GM12878 (cell line): ENCODE measurements at regions not wholly inside any gene's neighbourhood (a gene's known extent, or its start where the extent isn't known, plus 50 kb on each side); places are given as distances from the start of the nearest gene placed in this dataset.

Source experiments
- ATAC-seq: fragments of 200-7000 bp; cut with Tn5 transposase; 3 replicates; pipeline ENCODE4 v1.9.1; 2020; ENCODE audit warnings: mild to moderate bottlenecking, moderate library complexity
- BruUV-seq: library from RNA; stranded (reverse); fragments of 400-500 nt; replicated peaks from 2 replicates; lab custom pipeline; 2021; lab: Mats Ljungman, UMichigan
- CTCF ChIA-PET: fragments of 300-600 bp; sonication (Branson Sonifier 250); formaldehyde crosslinking; extraction: SDS; loops from one replicate; lab custom pipeline; 2021; ENCODE audit warnings: inconsistent platforms; lab: Yijun Ruan, JAX
- POLR2A ChIA-PET: fragments of 350-600 bp; formaldehyde crosslinking; extraction: SDS; loops from one replicate; lab custom pipeline; 2021; ENCODE audit warnings: inconsistent platforms; lab: Charles Lee
- RAD21 ChIA-PET: fragments of 300-600 bp; sonication (Branson Sonifier 250); formaldehyde crosslinking; loops from one replicate; lab custom pipeline; 2023; ENCODE audit warnings: antibody characterized with exemption; ENCODE audit not compliant: unreplicated experiment; lab: Charles Lee
- SMC1A ChIA-PET: fragments of 300-600 bp; sonication (Branson Sonifier 250); formaldehyde crosslinking; loops from one replicate; lab custom pipeline; 2023; ENCODE audit not compliant: unreplicated experiment, uncharacterized antibody; lab: Charles Lee
- DNase-seq: peaks from one replicate; pipeline ENCODE4 v3.0.0-alpha.2; 2011; ENCODE audit warnings: low read depth, low spot score
- FAIRE-seq: peaks from 3 replicates; lab custom pipeline; 2011; peaks lifted over from hg19 to GRCh38; lab: Jason Lieb, UNC
- H2AFZ ChIP-seq: 2 replicates; pipeline ENCODE4 v1.6.0; 2011; ENCODE audit warnings: low read depth, low read length, control low read depth; ENCODE audit not compliant: control insufficient read depth
- H3K27ac ChIP-seq: 2 replicates; pipeline ENCODE4 v1.5.1; 2011; ENCODE audit warnings: control low read depth; ENCODE audit not compliant: control insufficient read depth, insufficient read depth
- H3K27me3 ChIP-seq, 2 experiments: replicated peaks in 1 of 2; 2 replicates each; pipeline versions ENCODE4 v1.6.0 to v1.6.1; 2011; ENCODE audit warnings: low read length in 1 of 2; ENCODE audit not compliant: control insufficient read depth in 2 of 2, insufficient read depth in 2 of 2
- H3K36me3 ChIP-seq, 2 experiments: 2 replicates each; pipeline ENCODE4 v1.5.1; 2011; ENCODE audit warnings: low read length in 1 of 2; ENCODE audit not compliant: control insufficient read depth in 2 of 2, insufficient read depth in 2 of 2
- H3K4me1 ChIP-seq: 2 replicates; pipeline ENCODE4 v1.6.1; 2011; ENCODE audit warnings: mild to moderate bottlenecking, low read length, moderate library complexity, mixed read lengths; ENCODE audit not compliant: control insufficient read depth, insufficient read depth
- H3K4me2 ChIP-seq: 2 replicates; pipeline ENCODE4 v1.6.0; 2011; ENCODE audit warnings: control low read depth; ENCODE audit not compliant: control insufficient read depth, insufficient read depth
- H3K4me3 ChIP-seq: fragments of 200-600 bp; sonication (generic); 2 replicates; pipeline ENCODE4 v1.5.1; 2016
- H3K79me2 ChIP-seq: 2 replicates; pipeline ENCODE4 v1.6.0; 2011; ENCODE audit warnings: low read length; ENCODE audit not compliant: control insufficient read depth, insufficient read depth
- H3K9ac ChIP-seq: 2 replicates; pipeline ENCODE4 v1.8.0; 2011; ENCODE audit warnings: low read length, control low read depth, mixed read lengths; ENCODE audit not compliant: control insufficient read depth, insufficient read depth
- H3K9me3 ChIP-seq: replicated peaks from 3 replicates; pipeline ENCODE4 v1.5.1; 2011; ENCODE audit warnings: mild to moderate bottlenecking, low read length; ENCODE audit not compliant: control insufficient read depth, insufficient read depth
- H4K20me1 ChIP-seq: 2 replicates; pipeline ENCODE4 v1.6.0; 2011; ENCODE audit not compliant: control insufficient read depth, insufficient read depth
- BMI1 ChIP-seq: fragments of 450-650 bp; IDR thresholded peaks from 2 replicates; pipeline ENCODE4 v1.6.1; 2016; ENCODE audit warnings: mild to moderate bottlenecking, moderate library complexity, borderline replicate concordance
- CUX1 ChIP-seq: IDR thresholded peaks from 2 replicates; pipeline ENCODE4 v1.6.1; 2012; ENCODE audit warnings: improper control_type of control experiment, low read depth, low read length; ENCODE audit not compliant: insufficient replicate concordance
- PRDM15 ChIP-seq: fragments of 450-650 bp; formaldehyde crosslinking; IDR thresholded peaks from 2 replicates; pipeline ENCODE4 v1.4.0; 2020; ENCODE audit warnings: mild to moderate bottlenecking, moderate library complexity
- RELA ChIP-seq: fragments of 450-650 bp; IDR thresholded peaks from 2 replicates; pipeline ENCODE4 v1.8.0; 2014; ENCODE audit warnings: borderline replicate concordance; ENCODE audit not compliant: partially characterized antibody
- RFX5 ChIP-seq: IDR thresholded peaks from 2 replicates; pipeline ENCODE4 v1.6.1; 2011; ENCODE audit warnings: low read depth, low read length, improper control_type of control experiment
- RUNX3 ChIP-seq: IDR thresholded peaks from 2 replicates; pipeline ENCODE4 v1.6.1; 2012; ENCODE audit warnings: low read length, inconsistent platforms
- SMAD1 ChIP-seq: fragments of 450-650 bp; IDR thresholded peaks from 2 replicates; pipeline ENCODE4 v1.6.1; 2018; ENCODE audit warnings: mild to moderate bottlenecking, low read depth; ENCODE audit not compliant: partially characterized antibody
- SMAD5 ChIP-seq: IDR thresholded peaks from 2 replicates; pipeline ENCODE4 v1.6.1; 2016; ENCODE audit warnings: antibody characterized with exemption, low read depth
- TCF3 ChIP-seq: IDR thresholded peaks from 2 replicates; pipeline ENCODE4 v1.6.1; 2012; ENCODE audit warnings: low read depth, mild to moderate bottlenecking, low read length, borderline replicate concordance; ENCODE audit not compliant: insufficient read depth
- ZBTB33 ChIP-seq: fragments of 450-650 bp; IDR thresholded peaks from 2 replicates; pipeline ENCODE4 v1.6.1; 2017; ENCODE audit warnings: mild to moderate bottlenecking
- WGBS: methylation state at CpG from one replicate; pipeline ENCODE4 v1.1.6; 2016; ENCODE audit warnings: low lambda C conversion rate; ENCODE audit not compliant: insufficient replicate concordance, insufficient coverage; ENCODE audit errors: missing lambda C conversion rate; 5-methylcytosine and 5-hydroxymethylcytosine counted together
- in situ Hi-C: fragments of 300-500 bp; cut with MboI; formaldehyde crosslinking; loops from 9 replicates; pipeline ENCODE4 v1.14.3; 2018; ENCODE audit warnings: mixed read lengths
- intact Hi-C: fragments of 100-400 bp; cut with micrococcal nuclease; formaldehyde crosslinking; loops from one replicate; pipeline ENCODE4 v1.14.2; 2022; ENCODE audit not compliant: unreplicated experiment

- TF ChIP-seq PRDM15 (no peak), SMAD1 (no peak), SMAD5 (no peak)
These were observed 139.8 kb upstream of the CDK13 start (continued) for GRCh38 chr7:39810204-39810642.

GRCh38 chr7:39810710-39811109 is 139.3 kb upstream of the CDK13 start:
- POLR2A ChIA-PET = no interaction called here
- RAD21 ChIA-PET = no interaction called here
- Histone ChIP-seq H3K27me3 (no peaks in the 10 kb centered on the region; a peak in 1 of 4 replicates), H3K4me1 (no peaks in the 10 kb centered on the region), H3K36me3 (no peaks in the 10 kb centered on the region), H4K20me1 (no peaks in the 10 kb centered on the region), H3K4me3 (no peak overlapping the region), H3K27ac (no peak overlapping the region), H3K79me2 (no peaks in the 10 kb centered on the region), H3K4me2 (no peak overlapping the region), H3K9ac (no peak overlapping the region), H3K9me3 (no peaks in the 10 kb centered on the region), H2AFZ (no peak overlapping the region)
- FAIRE-seq (no peak), DNase-seq (no peak), ATAC-seq (no peak)
- SMC1A ChIA-PET = no interaction called here
- no TSS peak for BruUV-seq
- WGBS = 57% methylated on average over 4 of the region's 4 CpGs
- TF ChIP-seq TCF3 = no peak
- TF ChIP-seq CUX1 = no peak
- TF ChIP-seq ZBTB33 = no peak
- no peak for TF ChIP-seq RUNX3
- TF ChIP-seq BMI1 = no peak
- no peak for TF ChIP-seq RFX5
- TF ChIP-seq RELA = no peak
- CTCF ChIA-PET = no interaction called here
- in situ Hi-C loops = no loop called here
- intact Hi-C loops = no loop called here
